Peyer's patch (tissue), 4 donors: ENCODE measurements at regions not wholly inside any gene's neighbourhood (a gene's known extent, or its start where the extent isn't known, plus 50 kb on each side); places are given as distances from the start of the nearest gene placed in this dataset.

Source experiments
- DNase-seq, 3 donors: peaks; one replicate each; pipeline ENCODE4 v3.0.0-alpha.2; 2017 to 2019
- H3K27ac ChIP-seq, 4 donors: fragments of 200-600 bp; sonication (generic); one replicate each; pipeline ENCODE4 v1.5.1; 2016 to 2019
- H3K27me3 ChIP-seq, 2 donors: fragments of 200-600 bp; sonication (generic); one replicate each; pipeline ENCODE4 v1.5.1; 2019
- H3K36me3 ChIP-seq, 3 donors: fragments of 200-600 bp; sonication (generic); one replicate each; pipeline ENCODE4 v1.5.1; 2016 to 2019
- H3K4me1 ChIP-seq, 4 donors: fragments of 200-600 bp; sonication (generic); one replicate each; pipeline ENCODE4 v1.5.1; 2016 to 2019
- H3K4me3 ChIP-seq, 4 donors: fragments of 200-600 bp; sonication (generic); 1 replicate in 3 of 4; 2 replicates in 1 of 4; pipeline ENCODE4 v1.5.1; 2016 to 2019; ENCODE audit warnings: mild to moderate bottlenecking in 1 of 4
- H3K9me3 ChIP-seq, 4 donors: fragments of 200-600 bp; sonication (generic); one replicate each; pipeline ENCODE4 v1.5.1; 2016 to 2019; ENCODE audit warnings: mild to moderate bottlenecking in 1 of 4
- POLR2A ChIP-seq, 2 donors: fragments of 450-650 bp; IDR thresholded peaks; one replicate each; pipeline ENCODE4 v1.5.1; 2017; ENCODE audit warnings: antibody characterized with exemption in 2 of 2, mild to moderate bottlenecking in 2 of 2, moderate library complexity in 2 of 2
- TF ChIP-seq, protein P1 (sequence below), 6 experiments: fragments of 450-650 bp in 4 of 6; fragments of 200-600 bp in 2 of 6; sonication (generic) in 1 of 6; IDR thresholded peaks; one replicate each; pipeline ENCODE4 v1.5.1; 2017 to 2019; ENCODE audit warnings: antibody characterized with exemption in 6 of 6, mild to moderate bottlenecking in 3 of 6, moderate library complexity in 1 of 6

DNA sequence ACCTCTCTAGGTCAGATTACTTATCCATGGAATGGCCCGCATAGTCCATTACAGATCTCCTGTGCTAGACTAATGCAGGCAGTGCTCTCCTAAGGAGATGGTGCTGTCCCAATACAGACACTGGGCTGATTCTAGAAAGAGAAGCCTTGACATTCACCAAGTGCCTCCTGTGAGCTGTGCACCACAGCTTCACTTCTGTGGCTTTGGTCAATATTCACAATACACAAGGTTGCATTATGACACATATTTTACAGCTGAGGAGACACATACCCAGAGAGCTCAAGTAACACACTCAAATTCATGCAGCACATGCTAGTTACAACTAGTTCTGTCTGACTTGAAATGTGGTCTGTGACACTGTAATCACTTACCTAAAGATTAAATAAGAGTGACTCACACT is 59.4 kb upstream of the LRRC8B start:
- H3K4me1 ChIP-seq = no peaks in the 10 kb centered on the region
- no peak for DNase-seq
- TF ChIP-seq, protein P1, sequence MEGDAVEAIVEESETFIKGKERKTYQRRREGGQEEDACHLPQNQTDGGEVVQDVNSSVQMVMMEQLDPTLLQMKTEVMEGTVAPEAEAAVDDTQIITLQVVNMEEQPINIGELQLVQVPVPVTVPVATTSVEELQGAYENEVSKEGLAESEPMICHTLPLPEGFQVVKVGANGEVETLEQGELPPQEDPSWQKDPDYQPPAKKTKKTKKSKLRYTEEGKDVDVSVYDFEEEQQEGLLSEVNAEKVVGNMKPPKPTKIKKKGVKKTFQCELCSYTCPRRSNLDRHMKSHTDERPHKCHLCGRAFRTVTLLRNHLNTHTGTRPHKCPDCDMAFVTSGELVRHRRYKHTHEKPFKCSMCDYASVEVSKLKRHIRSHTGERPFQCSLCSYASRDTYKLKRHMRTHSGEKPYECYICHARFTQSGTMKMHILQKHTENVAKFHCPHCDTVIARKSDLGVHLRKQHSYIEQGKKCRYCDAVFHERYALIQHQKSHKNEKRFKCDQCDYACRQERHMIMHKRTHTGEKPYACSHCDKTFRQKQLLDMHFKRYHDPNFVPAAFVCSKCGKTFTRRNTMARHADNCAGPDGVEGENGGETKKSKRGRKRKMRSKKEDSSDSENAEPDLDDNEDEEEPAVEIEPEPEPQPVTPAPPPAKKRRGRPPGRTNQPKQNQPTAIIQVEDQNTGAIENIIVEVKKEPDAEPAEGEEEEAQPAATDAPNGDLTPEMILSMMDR (IDR thresholded peaks at IDR 0.05) = no peak
- no peak for TF ChIP-seq POLR2A (IDR thresholded peaks at IDR 0.05)
- no peaks in the 10 kb centered on the region for H3K27me3 ChIP-seq
- no peaks in the 10 kb centered on the region for H3K9me3 ChIP-seq
- no peak overlapping the region for H3K27ac ChIP-seq
- H3K36me3 ChIP-seq = no peaks in the 10 kb centered on the region
- H3K4me3 ChIP-seq = no peak overlapping the region

DNA sequence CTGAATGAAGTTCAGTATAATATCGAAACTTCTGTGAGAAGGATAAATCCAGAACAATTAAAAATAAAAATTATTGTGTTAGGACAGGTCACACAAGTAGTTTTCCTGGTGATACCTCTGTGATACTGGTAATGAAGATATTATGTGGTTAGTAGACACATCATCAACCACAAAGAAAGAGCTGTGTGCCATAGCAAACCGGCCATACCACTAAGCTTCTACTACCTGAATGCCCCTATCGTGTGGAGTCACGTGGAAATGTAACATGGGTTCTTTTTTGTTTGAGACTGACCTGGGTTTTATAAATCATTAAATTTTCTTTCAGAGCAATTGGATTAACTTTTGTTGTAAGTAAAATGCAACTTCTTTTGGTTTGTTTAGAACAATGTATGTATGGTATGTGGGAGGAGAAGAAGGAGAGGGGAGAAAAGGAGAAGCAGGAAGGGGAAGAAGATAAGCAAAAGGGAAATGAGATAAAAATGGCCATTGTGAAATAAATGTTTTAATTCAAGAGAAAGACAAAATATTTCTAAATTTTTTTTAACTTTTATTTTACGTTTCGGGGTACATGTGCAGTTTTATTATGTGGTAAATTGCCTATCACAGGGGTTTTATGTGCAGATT is 58.2 kb upstream of the LRRC8B start:
- Histone ChIP-seq H3K27ac (no peak overlapping the region), H3K4me3 (no peak overlapping the region), H3K27me3 (no peaks in the 10 kb centered on the region), H3K9me3 (no peaks in the 10 kb centered on the region), H3K36me3 (no peaks in the 10 kb centered on the region), H3K4me1 (no peaks in the 10 kb centered on the region)
- no peak for DNase-seq
- TF ChIP-seq POLR2A (IDR thresholded peaks at IDR 0.05) = no peak
- TF ChIP-seq, protein P1 (IDR thresholded peaks at IDR 0.05) = no peak

GRCh38 chr1:89472253-89472652 is 52.4 kb upstream of the LRRC8B start:
- Histone ChIP-seq H3K4me3 (no peak overlapping the region), H3K27me3 (no peaks in the 10 kb centered on the region), H3K36me3 (no peaks in the 10 kb centered on the region), H3K27ac (no peak overlapping the region), H3K4me1 (no peaks in the 10 kb centered on the region), H3K9me3 (no peaks in the 10 kb centered on the region)
- TF ChIP-seq POLR2A (IDR thresholded peaks at IDR 0.05) = no peak
- TF ChIP-seq, protein P1 (IDR thresholded peaks at IDR 0.05) = no peak
- no peak for DNase-seq

DNA sequence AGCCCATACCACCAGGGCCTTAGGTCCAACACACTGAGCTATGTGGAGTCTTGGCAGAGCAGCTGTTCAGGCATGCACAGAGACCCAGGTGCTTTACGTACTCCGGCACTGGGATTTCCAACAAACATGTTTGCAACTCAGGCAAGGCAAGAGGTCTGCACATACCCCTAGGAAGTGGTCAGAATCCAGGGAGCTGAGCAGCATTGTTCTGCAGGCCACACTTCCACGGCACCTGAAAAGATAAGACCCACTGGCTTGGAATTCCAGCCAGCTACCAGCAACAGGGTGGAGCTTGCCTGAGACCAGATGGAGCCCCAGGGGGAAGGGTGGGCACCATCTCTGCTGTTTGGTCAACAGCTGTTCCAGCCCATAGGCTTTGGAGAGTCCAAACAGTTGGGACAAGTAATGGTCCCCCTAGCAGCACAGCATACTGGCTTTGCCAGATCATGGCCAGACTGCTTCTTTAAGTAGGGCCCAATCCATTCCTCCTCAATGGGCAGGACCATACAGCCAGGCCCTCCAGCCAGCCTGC is 51.7 kb upstream of the LRRC8B start:
- Histone ChIP-seq H3K4me3 (no peak overlapping the region), H3K27ac (no peak overlapping the region), H3K9me3 (no peaks in the 10 kb centered on the region), H3K27me3 (no peaks in the 10 kb centered on the region), H3K36me3 (no peaks in the 10 kb centered on the region), H3K4me1 (no peaks in the 10 kb centered on the region)
- TF ChIP-seq, protein P1 (IDR thresholded peaks at IDR 0.05) = no peak
- TF ChIP-seq POLR2A (IDR thresholded peaks at IDR 0.05) = no peak
- peak in 1 of 3 donors; percentile 41 for DNase-seq
